ENCODE measurements at regions not wholly inside any gene's neighbourhood (a gene's known extent, or its start where the extent isn't known, plus 50 kb on each side); places are given as distances from the start of the nearest gene placed in this dataset.

- in situ Hi-C loops (cut with MboI; ENCODE audit: low pct_ligation_motif_present in 1 of 4, low pct_unique_long_range_greater_than_20kb in 1 of 4, low sequenced_read_pairs in 3 of 4) = no loop called here
- H3K9me3 ChIP-seq = no peaks in the 10 kb centered on the region
- DNase-seq = no peak
- H3K27ac ChIP-seq = no peak overlapping the region
- H3K27me3 ChIP-seq = no peaks in the 10 kb centered on the region
- no peaks in the 10 kb centered on the region for H3K36me3 ChIP-seq
- TF ChIP-seq POLR2AphosphoS5 (IDR thresholded peaks at IDR 0.05) (no peak), EP300 (IDR thresholded peaks at IDR 0.05; ENCODE audit: low read depth) (no peak), POLR2A (IDR thresholded peaks at IDR 0.05) (no peak), CTCF (IDR thresholded peaks at IDR 0.05) (no peak)
- intact Hi-C loops (cut with DNase I; ENCODE audit: low total_unique reads) = no loop called here
- 43 to 62% methylated on average over 1 of the region's 1 CpG for WGBS, 2 donors (ENCODE audit: low coverage in 1 of 2)
- H3K4me1 ChIP-seq = no peaks in the 10 kb centered on the region
- no peak overlapping the region for H3K4me3 ChIP-seq
Observed at GRCh38 chr3:118559286-118559685, 475.4 kb downstream of the IGSF11 start.

DNA sequence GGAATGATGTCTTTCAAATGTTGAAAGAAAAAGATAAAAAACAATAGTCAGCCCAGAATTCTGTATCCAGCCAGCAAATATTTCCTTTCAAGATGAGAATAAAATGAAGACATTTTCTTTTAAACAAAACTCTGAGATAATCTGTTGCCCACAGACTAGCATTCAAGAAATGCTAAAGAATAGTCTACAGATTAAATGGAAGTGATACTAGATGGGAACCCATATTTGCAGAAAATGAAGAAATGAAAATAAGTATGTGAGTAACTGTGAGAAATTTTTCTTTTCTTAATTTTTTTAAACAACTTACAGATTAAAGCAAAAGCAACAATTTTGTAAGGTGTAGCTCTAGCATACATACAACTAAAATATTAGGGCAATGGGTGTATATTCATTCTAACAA is 469.8 kb downstream of the IGSF11 start:
- intact Hi-C loops (cut with DNase I; ENCODE audit: low total_unique reads) = no loop called here
- DNase-seq = no peak

GRCh38 chr3:118573912-118574311 is 460.7 kb downstream of the IGSF11 start:
- no peak for DNase-seq
- intact Hi-C loops (cut with DNase I; ENCODE audit: low total_unique reads) (no loop called here), in situ Hi-C loops (cut with MboI; ENCODE audit: low pct_ligation_motif_present in 1 of 4, low pct_unique_long_range_greater_than_20kb in 1 of 4, low sequenced_read_pairs in 3 of 4) (no loop called here)
- no peak overlapping the region for H3K4me3 ChIP-seq
- WGBS, 2 donors (ENCODE audit: low coverage in 1 of 2) = 44 to 47% methylated on average over 2 of the region's 2 CpGs
- H3K36me3 ChIP-seq = no peaks in the 10 kb centered on the region
- no peak for TF ChIP-seq CTCF (IDR thresholded peaks at IDR 0.05)
- TF ChIP-seq POLR2AphosphoS5 (IDR thresholded peaks at IDR 0.05) = no peak
- no peak for TF ChIP-seq EP300 (IDR thresholded peaks at IDR 0.05; ENCODE audit: low read depth)
- TF ChIP-seq POLR2A (IDR thresholded peaks at IDR 0.05) = no peak
- H3K27ac ChIP-seq = no peak overlapping the region
- H3K4me1 ChIP-seq = peaks cover 0 to 4% (median 0%) of the 10 kb centered on the region in 4 donors
- no peaks in the 10 kb centered on the region for H3K9me3 ChIP-seq
- no peaks in the 10 kb centered on the region for H3K27me3 ChIP-seq

More for the DNA sequence above, 469.8 kb downstream of the IGSF11 start:
- Histone ChIP-seq H3K4me1 (no peaks in the 10 kb centered on the region), H3K4me3 (no peak overlapping the region), H3K36me3 (no peaks in the 10 kb centered on the region), H3K27me3 (no peaks in the 10 kb centered on the region), H3K27ac (no peak overlapping the region), H3K9me3 (no peaks in the 10 kb centered on the region)
- TF ChIP-seq CTCF (IDR thresholded peaks at IDR 0.05) (no peak), EP300 (IDR thresholded peaks at IDR 0.05; ENCODE audit: low read depth) (no peak), POLR2AphosphoS5 (IDR thresholded peaks at IDR 0.05) (no peak), POLR2A (IDR thresholded peaks at IDR 0.05) (no peak)
- in situ Hi-C loops (cut with MboI; ENCODE audit: low pct_ligation_motif_present in 1 of 4, low pct_unique_long_range_greater_than_20kb in 1 of 4, low sequenced_read_pairs in 3 of 4) = no loop called here

- H3K27ac ChIP-seq = no peak overlapping the region
- no peaks in the 10 kb centered on the region for H3K9me3 ChIP-seq
- in situ Hi-C loops (cut with MboI; ENCODE audit: low pct_ligation_motif_present in 1 of 4, low pct_unique_long_range_greater_than_20kb in 1 of 4, low sequenced_read_pairs in 3 of 4) = no loop called here
- 43 to 55% methylated on average over 2 to 3 of the region's 3 CpGs for WGBS, 2 donors (ENCODE audit: low coverage in 1 of 2)
- no peaks in the 10 kb centered on the region for H3K36me3 ChIP-seq
- H3K4me1 ChIP-seq = peaks cover 0 to 4% (median 0%) of the 10 kb centered on the region in 4 donors
- DNase-seq = no peak
- TF ChIP-seq CTCF (IDR thresholded peaks at IDR 0.05) = no peak
- TF ChIP-seq POLR2A (IDR thresholded peaks at IDR 0.05) = no peak
- TF ChIP-seq EP300 (IDR thresholded peaks at IDR 0.05; ENCODE audit: low read depth) = no peak
- TF ChIP-seq POLR2AphosphoS5 (IDR thresholded peaks at IDR 0.05) = no peak
- H3K27me3 ChIP-seq = no peaks in the 10 kb centered on the region
- intact Hi-C loops (cut with DNase I; ENCODE audit: low total_unique reads) = no loop called here
- no peak overlapping the region for H3K4me3 ChIP-seq
Observed at GRCh38 chr3:118577055-118577777, 457.4 kb downstream of the IGSF11 start.

Data from transverse colon (tissue), 4 donors.